HG03139 (cell line): ENCODE measurements at regions not wholly inside any gene's neighbourhood (a gene's known extent, or its start where the extent isn't known, plus 50 kb on each side); places are given as distances from the start of the nearest gene placed in this dataset.
A peak's percentile ranks its signal among the peaks of the same experiment; 100 is the strongest.
"Not testable (repeated sequence)": the region's sequence is repeated elsewhere in the genome, so short reads cannot be mapped to it uniquely, and the experiment has no call there.

Experiments
- ATAC-seq: cut with Tn5 transposase; IDR thresholded peaks from one replicate; pipeline ENCODE4 v1.9.1; 2021; ENCODE audit not compliant: unreplicated experiment

DNA sequence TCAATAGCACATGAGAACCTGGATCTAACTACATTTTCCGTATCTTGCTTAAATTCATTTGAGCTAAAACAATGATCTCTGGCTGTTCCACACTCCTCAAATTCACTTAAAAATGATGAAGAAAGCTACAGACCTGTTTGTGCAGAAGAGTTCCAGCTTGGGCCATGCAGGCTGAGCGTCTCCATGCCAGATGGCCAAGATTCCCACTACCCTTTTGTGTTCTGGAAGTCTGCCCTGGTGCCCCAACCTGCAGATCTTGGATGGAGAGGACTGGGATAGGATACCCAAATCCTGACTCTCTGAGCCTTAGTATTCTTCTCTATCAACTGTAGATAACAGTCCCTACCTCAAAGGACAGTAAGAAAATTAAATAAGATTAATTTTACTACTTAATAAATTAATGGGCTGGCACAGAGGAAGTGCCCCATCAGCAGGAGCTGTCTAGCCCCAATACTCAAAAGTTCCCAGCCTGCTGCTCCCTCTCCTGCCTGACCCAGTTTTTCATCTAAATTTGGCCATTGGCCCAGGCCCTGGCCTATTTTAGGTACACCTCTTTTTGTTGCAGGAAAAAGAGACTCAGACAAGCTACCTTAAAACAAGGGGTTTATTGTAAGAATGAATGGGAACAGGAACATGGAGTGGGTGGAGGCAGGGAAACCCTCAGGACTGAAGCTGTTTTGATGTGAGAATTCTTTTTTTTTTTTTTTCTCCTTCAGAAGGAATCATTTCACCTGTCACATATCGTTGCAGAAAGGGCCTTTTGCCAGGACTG, 81.4 kb upstream of the GRK3 start:
- ATAC-seq, result no peak

DNA sequence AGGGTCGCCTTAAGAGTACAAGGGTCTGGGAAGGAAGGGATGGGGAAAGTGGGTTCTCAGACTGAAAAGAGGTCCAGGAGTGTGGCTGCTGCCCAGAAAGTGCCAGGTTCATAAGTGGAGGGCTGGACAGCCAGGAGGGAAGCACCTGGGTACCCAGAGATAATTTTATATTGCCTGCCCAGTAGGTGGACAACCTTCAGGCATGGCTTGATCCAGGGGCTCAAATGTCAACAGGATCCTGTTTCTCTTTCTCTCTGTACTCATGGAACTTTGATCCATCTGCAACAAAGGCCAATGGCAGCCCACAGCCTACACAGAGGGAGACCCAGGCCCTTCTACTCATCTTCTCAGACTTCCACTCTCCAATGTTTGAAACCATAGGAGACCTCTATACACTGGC, 80.5 kb upstream of the GRK3 start:
- ATAC-seq, result no peak

DNA sequence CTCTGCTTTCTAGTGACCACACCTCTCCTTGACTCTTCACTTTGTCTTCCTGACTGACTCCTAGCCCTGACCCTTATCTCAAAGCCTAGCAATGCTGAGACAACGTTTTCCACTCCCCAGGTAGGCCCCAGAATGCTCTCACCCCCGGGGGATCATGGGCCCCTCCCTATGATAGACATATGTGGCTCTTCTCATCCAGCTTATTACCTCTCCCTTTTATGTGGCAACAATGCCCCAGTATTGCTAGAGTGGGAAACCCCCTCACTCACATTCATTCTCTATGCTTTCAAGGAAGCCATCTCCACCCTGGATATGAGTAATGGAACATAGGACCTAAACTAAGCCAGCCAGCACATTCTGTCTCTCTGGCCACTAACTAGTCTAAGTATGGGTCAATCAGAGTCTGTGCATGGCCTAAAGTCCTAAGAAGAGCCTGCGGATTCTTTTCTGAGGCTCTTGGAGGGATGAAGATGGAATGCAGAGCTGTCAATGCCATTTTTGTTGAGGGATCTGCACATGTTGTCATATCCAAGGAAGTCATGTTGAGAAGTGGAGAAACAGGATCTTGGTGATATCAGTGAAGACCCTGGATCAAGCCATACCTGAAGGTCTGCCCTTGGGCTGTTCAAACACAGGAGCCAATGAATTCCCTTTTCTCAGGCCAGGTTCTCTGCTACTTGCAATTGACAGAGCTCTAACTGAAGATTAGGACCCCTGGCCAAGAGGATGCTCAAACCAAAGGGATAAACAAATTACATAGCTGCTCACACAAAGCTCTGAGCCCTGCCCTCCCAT, 79.8 kb upstream of the GRK3 start:
- ATAC-seq, result no peak

DNA sequence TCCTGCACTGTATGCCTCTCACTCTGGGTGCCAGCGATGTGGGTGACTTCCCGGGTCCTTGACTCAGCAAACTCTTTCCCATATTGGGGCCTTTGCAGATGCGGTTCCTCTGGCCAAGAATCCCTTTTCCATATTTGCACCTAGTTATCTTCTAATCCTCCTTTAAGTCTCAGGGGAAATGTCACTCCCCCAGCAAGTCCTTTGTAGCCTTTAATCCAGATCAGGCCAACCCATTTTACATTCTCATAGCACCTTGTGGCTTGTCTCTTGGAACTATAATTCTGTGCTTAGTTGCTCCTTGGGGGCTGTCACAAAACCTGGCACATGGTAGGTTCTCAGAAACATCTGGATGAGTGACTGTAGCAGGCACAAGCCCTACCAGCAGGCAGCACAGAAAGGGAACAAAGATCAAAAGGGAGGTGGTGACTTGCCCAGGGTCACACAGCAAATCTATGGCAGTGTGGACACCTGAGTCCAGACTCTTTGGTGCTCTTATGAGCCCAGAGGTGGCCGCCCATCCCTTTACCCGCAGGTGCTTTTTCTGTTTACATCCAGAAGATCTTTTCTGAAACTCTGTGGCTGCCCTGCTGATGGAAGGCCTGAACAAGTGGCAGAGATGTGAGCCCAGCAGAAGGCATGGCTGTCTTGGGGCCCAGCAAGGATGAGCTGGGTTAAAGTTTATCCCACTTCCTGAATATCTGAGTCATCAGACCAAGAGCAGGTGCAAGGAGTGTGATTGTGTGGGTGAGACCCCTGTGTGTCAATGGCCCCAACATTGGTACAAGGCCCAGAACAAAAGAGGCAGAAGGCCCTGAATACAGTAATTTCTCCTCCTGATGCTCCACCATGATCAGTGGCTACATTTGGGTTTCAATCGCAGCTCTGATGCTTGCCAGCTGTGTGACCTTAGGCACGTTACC, 78.6 kb upstream of the GRK3 start:
- ATAC-seq, result peak; percentile 57

DNA sequence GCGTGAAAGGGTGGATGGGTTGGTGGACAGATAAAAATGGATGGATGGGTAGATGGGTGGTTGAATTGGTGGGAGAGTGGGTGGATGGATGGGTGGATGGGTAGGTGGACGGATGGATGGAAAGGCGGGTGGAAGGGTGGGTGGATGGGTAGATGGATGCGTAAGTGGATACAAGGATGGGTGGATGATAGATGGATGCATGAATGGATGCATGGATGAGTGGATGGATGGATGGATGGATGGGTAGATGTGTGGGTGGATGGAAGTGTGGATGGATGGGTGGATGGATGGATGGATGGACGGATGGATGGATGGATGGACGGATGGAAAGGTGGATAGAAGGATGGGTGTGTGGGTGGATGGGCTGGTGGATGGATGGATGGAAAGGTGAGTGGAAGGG, 77.0 kb upstream of the GRK3 start:
- no peak for ATAC-seq

DNA sequence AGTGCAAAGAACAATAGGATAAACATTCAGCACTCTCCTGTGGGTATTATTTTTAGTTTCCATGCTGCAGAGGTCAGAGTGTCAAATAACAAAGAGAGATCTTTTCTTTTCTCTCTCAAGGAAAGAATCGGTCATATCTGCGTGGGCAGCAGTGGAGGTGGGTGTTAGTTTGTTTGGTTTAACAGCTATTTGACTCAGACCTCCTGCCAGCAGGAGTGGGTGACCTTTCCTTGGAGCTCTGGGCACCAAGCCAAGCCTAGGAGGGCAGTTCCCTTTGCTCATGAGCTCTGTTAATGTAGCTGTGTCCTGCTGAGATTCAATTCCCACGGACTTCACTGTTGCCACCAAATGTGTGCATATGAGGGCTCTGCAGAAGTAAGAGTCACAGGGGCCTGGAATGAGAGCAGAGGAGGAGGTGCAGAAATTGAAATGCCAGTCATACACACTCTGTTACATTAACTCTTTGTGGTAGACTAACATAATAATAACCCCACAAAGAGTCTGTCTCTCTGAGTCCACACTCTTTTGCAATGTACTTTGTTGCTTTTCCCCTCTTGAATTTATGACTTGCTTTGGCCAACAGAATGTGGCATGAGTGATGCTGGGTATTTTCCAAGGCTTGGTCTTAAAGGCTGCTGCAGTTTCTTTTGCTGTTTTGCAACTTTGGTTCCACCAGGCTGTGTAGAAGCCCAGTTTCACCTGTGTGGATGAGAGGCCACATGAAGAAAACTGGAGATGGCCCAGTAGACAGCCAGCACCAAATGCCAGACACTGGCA, 76.0 kb upstream of the GRK3 start:
- no peak for ATAC-seq

DNA sequence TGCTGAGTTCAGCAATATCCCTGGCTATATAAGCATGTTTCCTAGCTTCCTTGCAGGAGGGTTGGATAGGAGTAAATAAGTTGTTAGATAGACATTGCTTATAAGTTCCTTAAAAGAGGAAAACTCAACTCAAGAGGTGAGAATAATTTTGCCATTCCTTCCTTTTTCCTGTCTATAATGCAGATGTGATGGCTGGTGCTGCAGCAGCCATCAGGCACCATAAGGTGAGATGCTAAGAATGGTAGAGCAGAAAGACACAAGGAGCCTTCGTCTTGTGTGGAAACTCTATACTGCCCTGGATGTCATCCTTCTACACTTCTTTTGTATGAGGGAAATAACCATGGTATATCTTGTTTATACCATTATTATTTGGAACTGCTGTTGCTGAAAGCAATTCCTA, 74.5 kb upstream of the GRK3 start:
- ATAC-seq, result no peak

DNA sequence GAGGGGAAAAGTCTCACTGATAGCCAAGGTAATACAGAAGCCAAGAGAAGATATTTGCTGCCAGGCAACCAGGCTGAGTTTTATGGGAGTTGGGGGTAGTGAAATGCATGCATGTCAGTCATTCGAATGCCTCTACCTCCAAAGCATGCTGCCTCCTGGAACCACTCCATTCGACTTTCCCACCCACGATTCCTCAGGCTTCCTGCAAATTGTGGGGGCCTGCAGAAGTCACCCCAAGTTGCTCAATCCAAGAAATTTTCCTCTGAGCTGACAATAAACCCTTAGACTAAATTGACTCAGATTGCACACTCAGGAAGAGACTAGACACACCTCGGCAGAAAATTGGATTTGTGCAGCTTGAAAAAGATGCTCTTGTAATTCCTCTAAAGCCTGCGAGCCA, 73.6 kb upstream of the GRK3 start:
- no peak for ATAC-seq

DNA sequence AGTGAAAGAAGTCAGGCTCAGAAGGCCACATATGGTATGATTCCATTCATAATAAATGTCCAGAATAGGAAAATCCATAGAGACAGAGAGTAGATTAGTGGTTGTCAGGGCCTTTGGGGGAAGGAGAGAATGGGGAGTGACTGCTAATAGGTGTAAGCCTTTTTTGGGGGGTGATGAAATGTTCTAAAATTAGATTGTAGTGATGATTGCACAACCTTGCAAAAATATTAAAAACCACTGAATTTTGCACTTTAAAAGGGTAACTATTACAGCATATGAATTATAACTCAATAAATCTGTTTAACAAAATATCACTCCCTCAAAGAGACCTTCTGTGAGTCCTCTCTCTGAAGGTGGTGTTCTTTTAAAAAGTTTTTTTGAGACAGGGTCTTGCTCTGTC, 72.3 kb upstream of the GRK3 start:
- ATAC-seq, result no peak

DNA sequence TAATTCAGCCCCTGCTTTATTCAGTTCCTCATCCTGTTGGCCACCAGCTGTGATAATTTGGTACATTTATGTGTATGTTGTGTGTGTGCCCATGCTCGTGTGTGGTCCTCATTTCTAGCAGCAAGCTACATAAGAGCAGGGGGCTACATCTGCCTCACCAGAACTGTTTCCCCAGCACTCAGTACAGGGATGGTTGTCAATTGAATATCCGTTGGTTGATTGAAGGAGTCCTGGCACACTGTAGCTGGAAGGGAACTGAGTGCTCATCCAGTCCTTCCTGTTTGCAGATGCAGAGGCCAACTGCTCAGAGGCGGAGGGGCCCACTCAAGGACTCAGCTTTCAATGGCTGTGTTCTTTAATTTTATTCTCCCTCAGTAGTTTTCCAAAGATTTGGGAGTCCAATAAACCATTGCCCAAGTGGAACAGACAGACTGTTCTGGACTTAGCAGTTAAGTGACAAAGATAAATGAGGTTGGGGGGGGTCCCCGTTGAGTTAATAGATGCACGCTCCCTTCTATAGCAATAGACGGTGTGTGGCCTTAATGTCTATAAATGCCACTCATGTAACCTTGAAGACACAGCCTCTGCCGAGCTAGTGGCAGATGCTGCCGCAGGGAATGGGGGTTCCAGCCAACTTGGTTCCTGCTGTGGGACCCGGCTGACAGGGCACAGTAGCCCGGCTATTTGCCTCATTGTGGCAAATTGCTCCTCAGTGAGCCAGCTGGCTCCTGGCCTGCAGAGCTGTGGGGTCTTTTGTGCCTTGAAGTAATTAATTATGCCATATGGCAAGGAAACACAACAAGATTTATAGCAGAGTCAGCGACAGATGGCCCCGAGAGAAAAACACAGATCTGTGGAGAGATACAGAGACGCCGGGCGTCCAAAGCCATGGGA, 71.4 kb upstream of the GRK3 start:
- ATAC-seq, result no peak

DNA sequence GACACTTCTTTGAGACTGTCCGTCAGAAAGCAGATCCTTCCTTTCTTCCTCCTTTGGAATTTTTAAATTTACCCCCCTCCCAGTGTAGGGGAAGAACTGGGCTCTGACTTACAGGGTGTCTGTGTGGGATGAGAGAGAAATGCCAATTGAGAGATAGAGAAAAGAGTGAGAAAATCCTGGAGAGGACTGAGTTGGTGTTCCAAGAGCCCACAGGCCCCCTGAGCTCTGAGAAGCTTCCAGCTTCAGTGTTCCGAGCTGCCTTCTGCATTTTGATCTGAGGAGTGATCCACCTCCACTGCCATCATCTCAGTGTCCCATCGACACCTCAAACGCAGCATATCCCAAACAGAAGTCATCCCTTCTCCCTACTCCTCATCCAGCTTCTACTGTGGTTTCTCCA, 70.7 kb upstream of the GRK3 start:
- no peak for ATAC-seq

DNA sequence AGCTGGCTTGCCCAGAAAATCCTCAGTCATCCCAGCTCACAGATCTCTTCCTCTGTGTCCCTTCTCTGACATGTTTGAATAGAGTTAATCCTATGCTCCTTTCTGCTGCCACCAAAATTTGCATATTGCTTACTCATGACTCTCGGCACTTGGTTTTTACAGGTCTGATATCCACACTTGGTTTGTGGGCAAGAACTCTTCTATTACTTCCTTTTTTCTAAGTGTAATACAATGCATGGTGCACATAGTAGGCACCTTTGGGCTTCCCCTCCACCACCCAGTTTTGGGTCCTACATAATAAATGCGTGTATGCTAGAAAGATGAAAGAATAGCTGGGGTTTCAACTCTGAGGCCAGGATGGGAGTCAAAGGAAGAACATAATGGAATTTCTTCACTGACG, 69.7 kb upstream of the GRK3 start:
- peak; percentile 83 for ATAC-seq

DNA sequence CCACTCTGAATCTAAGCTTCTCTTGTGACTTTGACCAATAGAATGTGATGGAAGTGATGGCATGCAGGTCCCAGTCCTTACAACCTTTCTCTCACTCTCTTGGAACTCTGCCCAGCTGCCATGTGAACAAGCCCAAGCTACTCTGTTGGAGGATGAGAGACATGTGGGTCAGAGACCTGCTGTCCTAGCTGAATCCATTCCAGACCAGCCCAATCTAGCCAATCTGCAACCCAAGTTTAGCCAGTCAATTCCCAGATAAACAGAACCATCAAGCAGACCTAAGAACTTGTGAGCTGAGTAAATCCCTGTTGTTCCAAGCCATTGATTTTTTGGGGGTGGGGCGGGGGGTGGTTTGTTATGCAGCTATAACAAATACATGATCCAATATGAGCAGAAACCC, 69.2 kb upstream of the GRK3 start:
- no peak for ATAC-seq

DNA sequence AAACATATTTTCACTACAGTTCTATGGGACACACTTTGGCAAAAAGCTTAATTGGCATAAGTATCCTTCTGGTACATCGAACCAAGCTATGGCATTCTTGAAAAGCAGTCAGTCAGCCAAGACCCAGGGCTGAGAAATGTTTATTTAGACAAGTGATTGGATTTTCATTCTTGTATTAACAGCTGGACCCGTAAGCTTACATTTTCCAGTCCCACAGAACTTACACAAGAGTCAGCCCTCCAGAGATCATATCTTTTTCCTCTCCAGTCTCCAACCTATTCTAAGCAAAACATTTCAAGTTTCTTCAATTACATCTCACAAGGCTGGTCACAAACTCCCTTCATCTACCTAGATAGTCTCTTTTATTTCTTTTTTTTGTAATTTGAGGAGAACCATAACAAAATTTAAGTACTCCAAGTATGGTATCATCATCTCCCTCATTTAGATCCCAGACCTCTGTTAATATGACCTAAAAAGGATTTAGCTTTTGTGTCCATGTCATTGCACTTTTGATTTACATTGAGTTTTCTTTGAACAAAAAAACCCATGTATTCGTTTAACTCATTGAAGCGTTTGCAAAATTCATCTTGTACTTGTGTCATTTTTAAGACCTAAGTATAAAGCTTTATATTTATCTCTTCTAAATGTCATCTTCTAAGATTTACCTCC, 67.9 kb upstream of the GRK3 start:
- ATAC-seq, result no peak

DNA sequence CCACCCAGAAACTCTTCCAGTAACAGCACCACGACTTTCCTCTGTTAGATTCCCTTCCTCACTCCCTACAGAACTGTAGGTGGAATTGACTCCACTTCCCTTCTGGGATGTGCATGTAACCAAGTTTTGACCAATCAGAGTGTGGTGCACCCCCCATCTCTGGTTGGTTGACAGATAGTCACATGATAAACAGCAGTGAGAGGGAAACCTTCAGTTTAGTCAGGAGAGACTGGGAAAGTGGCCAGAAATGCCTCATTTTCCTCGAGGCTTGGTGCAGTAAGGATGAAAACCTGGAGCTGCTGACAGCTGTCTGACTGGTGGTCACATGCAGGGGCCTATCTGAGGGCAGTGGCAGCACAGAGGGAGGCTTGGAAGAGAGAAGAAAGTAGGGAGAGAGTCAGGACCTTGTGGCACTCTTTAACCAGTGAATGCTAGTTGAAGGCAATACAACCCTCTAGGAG, 67.3 kb upstream of the GRK3 start:
- no peak for ATAC-seq

DNA sequence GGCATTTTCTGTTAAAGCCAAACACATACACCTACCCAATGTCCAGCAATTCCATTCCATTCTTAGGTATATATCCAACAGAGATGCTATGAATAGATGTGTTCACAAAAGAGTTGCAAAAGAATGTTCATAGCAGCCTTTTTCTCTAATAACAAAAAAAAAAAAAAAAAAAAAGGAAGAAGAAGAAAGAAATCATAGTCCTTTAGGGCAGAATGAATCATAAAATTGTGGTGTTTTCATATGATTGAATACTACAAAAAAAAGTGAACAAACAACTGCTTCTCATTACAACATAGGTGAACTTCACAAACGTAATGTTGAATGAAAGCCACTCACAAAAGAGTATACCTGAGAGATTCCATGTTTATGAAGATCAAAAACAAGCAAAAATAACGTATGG, 66.8 kb upstream of the GRK3 start:
- ATAC-seq, result no peak

DNA sequence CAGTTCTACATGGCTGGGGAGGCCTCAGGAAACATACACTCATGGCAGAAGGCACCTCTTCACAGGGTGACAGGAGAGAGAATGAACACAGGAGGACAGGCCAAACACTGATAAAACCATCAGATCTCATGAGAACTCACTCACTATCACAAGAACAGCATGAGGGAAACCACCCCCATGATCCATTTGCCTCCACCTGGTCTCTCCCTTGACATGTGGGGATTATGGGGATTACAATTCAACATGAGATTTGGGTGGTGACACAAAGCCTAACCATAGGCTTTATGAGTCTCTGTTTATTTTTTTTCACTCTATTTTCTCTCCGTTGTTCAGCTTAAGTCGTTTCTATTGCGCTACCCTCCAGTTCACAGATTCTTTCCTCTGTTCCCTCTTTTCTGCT, 63.8 kb upstream of the GRK3 start:
- ATAC-seq, result not testable (repeated sequence)

DNA sequence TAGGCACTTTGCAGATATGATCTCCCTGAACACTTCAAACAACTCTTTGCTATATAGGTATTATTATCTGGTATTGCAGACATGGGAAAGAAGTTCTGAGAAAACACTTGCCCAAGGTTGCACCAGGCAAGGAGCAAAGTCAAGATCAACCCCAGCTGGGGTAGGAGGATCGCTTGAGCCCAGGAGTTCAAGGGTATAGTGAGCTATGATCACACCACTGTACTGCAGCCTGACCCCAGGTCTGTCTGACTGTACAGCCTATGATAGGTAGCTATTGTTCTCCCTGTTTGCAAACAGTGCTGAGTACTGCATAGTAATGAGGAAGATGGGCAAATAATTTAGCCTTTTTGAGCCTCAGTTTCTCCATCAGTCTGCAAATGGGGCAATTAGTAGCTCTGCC, 60.5 kb upstream of the GRK3 start:
- not testable (repeated sequence) for ATAC-seq

DNA sequence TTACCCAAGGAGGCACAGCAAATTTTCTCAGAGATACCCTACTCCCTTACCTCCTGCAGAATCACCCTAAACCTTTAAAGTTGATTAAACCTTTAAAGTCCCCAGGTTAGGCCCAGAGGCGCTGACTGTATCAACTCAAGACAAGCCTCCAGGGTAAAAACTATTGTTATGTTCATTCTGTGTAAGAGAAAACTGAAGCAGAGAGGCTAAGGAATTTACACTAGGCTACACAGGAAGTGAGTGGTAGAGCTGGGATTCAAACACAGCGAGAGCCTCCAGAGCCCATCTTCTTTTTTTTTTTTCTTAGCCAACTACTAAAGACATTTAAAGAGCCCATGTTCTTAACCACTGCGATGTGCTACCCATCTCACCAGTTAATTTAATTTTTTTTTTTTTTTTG, 56.3 kb upstream of the GRK3 start:
- no peak for ATAC-seq
